GM18870 (cell line): ENCODE measurements at regions not wholly inside any gene's neighbourhood (a gene's known extent, or its start where the extent isn't known, plus 50 kb on each side); places are given as distances from the start of the nearest gene placed in this dataset.

ENCODE experiments used
- ATAC-seq: cut with Tn5 transposase; IDR thresholded peaks from one replicate; pipeline ENCODE4 v1.9.1; 2021; ENCODE audit warnings: moderate library complexity; ENCODE audit not compliant: unreplicated experiment

GRCh38 chr14:56494167-56494566 is 85.4 kb upstream of the TMEM260 start:
- no peak for ATAC-seq

- no peak for ATAC-seq
Observed at GRCh38 chr14:56498112-56498511, 81.5 kb upstream of the TMEM260 start.

- ATAC-seq, result no peak
Observed at GRCh38 chr14:56501909-56502530, 77.6 kb upstream of the TMEM260 start.

GRCh38 chr14:56505361-56505760 is 74.2 kb upstream of the TMEM260 start:
- no peak for ATAC-seq

- no peak for ATAC-seq
Observed at GRCh38 chr14:56512521-56512920, 67.1 kb upstream of the TMEM260 start.

- ATAC-seq, result no peak
Observed at GRCh38 chr14:56514663-56515371, 64.8 kb upstream of the TMEM260 start.

- no peak for ATAC-seq
Observed at GRCh38 chr14:56515739-56516138, 63.9 kb upstream of the TMEM260 start.

GRCh38 chr14:56522403-56522802 is 57.2 kb upstream of the TMEM260 start:
- no peak for ATAC-seq

- no peak for ATAC-seq
Observed at GRCh38 chr14:56524971-56525677, 54.5 kb upstream of the TMEM260 start.

GRCh38 chr14:56528927-56529326 is 50.7 kb upstream of the TMEM260 start:
- no peak for ATAC-seq
